MM.1S (cell line): ENCODE measurements at regions not wholly inside any gene's neighbourhood (a gene's known extent, or its start where the extent isn't known, plus 50 kb on each side); places are given as distances from the start of the nearest gene placed in this dataset.

Source experiments
- DNase-seq: peaks from one replicate; pipeline ENCODE4 v3.0.0-alpha.2; 2015
- H2AFZ ChIP-seq: fragments of 300-600 bp; sonication (generic); 2 replicates; pipeline ENCODE4 v1.6.0; 2016; ENCODE audit warnings: antibody characterized with exemption, low read length
- H3F3A ChIP-seq: fragments of 300-600 bp; sonication (generic); 2 replicates; pipeline ENCODE4 v1.6.1; 2016; ENCODE audit warnings: mild to moderate bottlenecking, antibody characterized with exemption, low read length, moderate library complexity, mixed read lengths; ENCODE audit not compliant: insufficient read depth
- H3K27ac ChIP-seq: fragments of 300-600 bp; sonication (generic); 2 replicates; pipeline ENCODE4 v1.5.1; 2016; ENCODE audit warnings: mild to moderate bottlenecking, low read length
- H3K27me3 ChIP-seq: fragments of 300-600 bp; sonication (generic); replicated peaks from 2 replicates; pipeline ENCODE4 v1.6.0; 2016; ENCODE audit warnings: low read length; ENCODE audit not compliant: insufficient read depth
- H3K36me3 ChIP-seq: fragments of 300-600 bp; sonication (generic); replicated peaks from 2 replicates; pipeline ENCODE4 v1.6.1; 2016; ENCODE audit warnings: mild to moderate bottlenecking, low read length, mixed read lengths; ENCODE audit not compliant: insufficient read depth
- H3K4me1 ChIP-seq: fragments of 300-600 bp; sonication (generic); 2 replicates; pipeline ENCODE4 v1.6.1; 2016; ENCODE audit warnings: low read length, mixed read lengths
- H3K4me2 ChIP-seq: fragments of 300-600 bp; sonication (generic); 2 replicates; pipeline ENCODE4 v1.6.0; 2016; ENCODE audit warnings: low read depth, low read length
- H3K4me3 ChIP-seq: fragments of 300-600 bp; sonication (generic); 2 replicates; pipeline ENCODE4 v1.5.1; 2016; ENCODE audit warnings: low read length, mixed read lengths
- H3K79me2 ChIP-seq: fragments of 300-600 bp; sonication (generic); 2 replicates; pipeline ENCODE4 v1.6.1; 2016; ENCODE audit warnings: mixed run types, low read length, mixed read lengths
- H3K9ac ChIP-seq: fragments of 300-600 bp; sonication (generic); 2 replicates; pipeline ENCODE4 v1.6.1; 2016; ENCODE audit warnings: low read length, mixed read lengths
- H3K9me2 ChIP-seq: fragments of 300-600 bp; sonication (generic); replicated peaks from 2 replicates; pipeline ENCODE4 v1.6.1; 2016; ENCODE audit warnings: mild to moderate bottlenecking, low read length, mixed read lengths; ENCODE audit not compliant: insufficient read depth
- H3K9me3 ChIP-seq: fragments of 300-600 bp; sonication (generic); replicated peaks from 2 replicates; pipeline ENCODE4 v1.6.1; 2016; ENCODE audit warnings: mild to moderate bottlenecking, low read length, mixed read lengths; ENCODE audit not compliant: insufficient read depth
- H4K20me1 ChIP-seq: fragments of 300-600 bp; sonication (generic); 2 replicates; pipeline ENCODE4 v1.6.1; 2016; ENCODE audit warnings: mild to moderate bottlenecking, low read length, moderate library complexity, mixed read lengths; ENCODE audit not compliant: insufficient read depth
- EZH2 ChIP-seq: fragments of 300-600 bp; sonication (generic); optimal IDR thresholded peaks from 2 replicates; pipeline ENCODE3; 2017; ENCODE audit warnings: low read depth, mild to moderate bottlenecking, antibody characterized with exemption, low read length, mixed read lengths
- EZH2phosphoT487 ChIP-seq: fragments of 300-600 bp; sonication (generic); IDR thresholded peaks from 2 replicates; pipeline ENCODE4 v1.6.1; 2018; ENCODE audit warnings: antibody characterized with exemption, low read length
- TF ChIP-seq, protein P1 (sequence below): fragments of 300-600 bp; sonication (generic); IDR thresholded peaks from 2 replicates; pipeline ENCODE4 v1.5.1; 2016; ENCODE audit warnings: antibody characterized with exemption, low read length, mixed read lengths

DNA sequence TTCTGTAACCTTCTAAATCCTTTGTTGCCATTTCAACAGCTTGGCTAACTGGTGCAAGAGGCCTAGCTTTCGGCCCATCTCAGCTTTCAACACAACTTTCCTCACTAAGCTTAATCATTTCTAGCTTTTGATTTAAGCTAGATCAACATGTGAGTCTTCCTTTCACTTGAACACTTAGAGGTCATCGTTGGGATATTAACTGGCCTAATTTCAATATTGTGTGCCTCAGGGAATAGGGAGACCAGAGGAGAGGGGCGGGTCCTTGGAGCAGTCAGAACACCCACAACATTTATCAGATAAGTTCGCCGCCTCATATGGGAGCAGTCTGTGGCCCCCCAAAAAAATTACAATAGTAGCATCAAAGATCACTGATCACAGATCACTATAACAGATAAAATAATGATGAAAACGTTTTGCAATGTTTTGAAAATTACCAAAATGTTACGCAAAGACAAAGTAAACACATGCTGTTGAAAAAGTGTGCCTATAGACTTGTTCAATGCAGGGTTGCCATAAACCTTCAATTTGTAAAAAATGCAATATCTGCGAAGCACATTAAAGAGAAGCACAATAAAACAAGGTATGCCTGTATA lies 66.8 kb upstream of the PCSK1 start:
- Histone ChIP-seq H3K4me2 (no peak overlapping the region), H3K4me1 (no peaks in the 10 kb centered on the region), H3K27me3 (no peaks in the 10 kb centered on the region), H3K36me3 (no peaks in the 10 kb centered on the region), H3K27ac (no peak overlapping the region), H3K9me2 (no peaks in the 10 kb centered on the region), H3K9me3 (no peaks in the 10 kb centered on the region), H3K9ac (no peak overlapping the region), H3F3A (no peaks in the 10 kb centered on the region), H4K20me1 (no peaks in the 10 kb centered on the region), H3K79me2 (no peaks in the 10 kb centered on the region), H2AFZ (no peak overlapping the region), H3K4me3 (no peak overlapping the region)
- DNase-seq: no peak
- no peak for TF ChIP-seq EZH2
- TF ChIP-seq, protein P1, sequence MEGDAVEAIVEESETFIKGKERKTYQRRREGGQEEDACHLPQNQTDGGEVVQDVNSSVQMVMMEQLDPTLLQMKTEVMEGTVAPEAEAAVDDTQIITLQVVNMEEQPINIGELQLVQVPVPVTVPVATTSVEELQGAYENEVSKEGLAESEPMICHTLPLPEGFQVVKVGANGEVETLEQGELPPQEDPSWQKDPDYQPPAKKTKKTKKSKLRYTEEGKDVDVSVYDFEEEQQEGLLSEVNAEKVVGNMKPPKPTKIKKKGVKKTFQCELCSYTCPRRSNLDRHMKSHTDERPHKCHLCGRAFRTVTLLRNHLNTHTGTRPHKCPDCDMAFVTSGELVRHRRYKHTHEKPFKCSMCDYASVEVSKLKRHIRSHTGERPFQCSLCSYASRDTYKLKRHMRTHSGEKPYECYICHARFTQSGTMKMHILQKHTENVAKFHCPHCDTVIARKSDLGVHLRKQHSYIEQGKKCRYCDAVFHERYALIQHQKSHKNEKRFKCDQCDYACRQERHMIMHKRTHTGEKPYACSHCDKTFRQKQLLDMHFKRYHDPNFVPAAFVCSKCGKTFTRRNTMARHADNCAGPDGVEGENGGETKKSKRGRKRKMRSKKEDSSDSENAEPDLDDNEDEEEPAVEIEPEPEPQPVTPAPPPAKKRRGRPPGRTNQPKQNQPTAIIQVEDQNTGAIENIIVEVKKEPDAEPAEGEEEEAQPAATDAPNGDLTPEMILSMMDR: no peak
- TF ChIP-seq EZH2phosphoT487: no peak

- Histone ChIP-seq H3K9ac (no peak overlapping the region), H3K9me3 (no peaks in the 10 kb centered on the region), H3K27ac (no peak overlapping the region), H3K9me2 (no peaks in the 10 kb centered on the region), H4K20me1 (no peaks in the 10 kb centered on the region), H3K4me1 (no peaks in the 10 kb centered on the region), H3K79me2 (no peaks in the 10 kb centered on the region), H3K36me3 (no peaks in the 10 kb centered on the region), H3K4me2 (no peak overlapping the region), H3K4me3 (no peak overlapping the region), H3K27me3 (no peaks in the 10 kb centered on the region), H2AFZ (no peak overlapping the region), H3F3A (no peaks in the 10 kb centered on the region)
- DNase-seq: no peak
- TF ChIP-seq, protein P1: no peak
- no peak for TF ChIP-seq EZH2
- no peak for TF ChIP-seq EZH2phosphoT487
Measured at GRCh38 chr5:96501991-96502646, 69.1 kb upstream of the PCSK1 start.

DNA sequence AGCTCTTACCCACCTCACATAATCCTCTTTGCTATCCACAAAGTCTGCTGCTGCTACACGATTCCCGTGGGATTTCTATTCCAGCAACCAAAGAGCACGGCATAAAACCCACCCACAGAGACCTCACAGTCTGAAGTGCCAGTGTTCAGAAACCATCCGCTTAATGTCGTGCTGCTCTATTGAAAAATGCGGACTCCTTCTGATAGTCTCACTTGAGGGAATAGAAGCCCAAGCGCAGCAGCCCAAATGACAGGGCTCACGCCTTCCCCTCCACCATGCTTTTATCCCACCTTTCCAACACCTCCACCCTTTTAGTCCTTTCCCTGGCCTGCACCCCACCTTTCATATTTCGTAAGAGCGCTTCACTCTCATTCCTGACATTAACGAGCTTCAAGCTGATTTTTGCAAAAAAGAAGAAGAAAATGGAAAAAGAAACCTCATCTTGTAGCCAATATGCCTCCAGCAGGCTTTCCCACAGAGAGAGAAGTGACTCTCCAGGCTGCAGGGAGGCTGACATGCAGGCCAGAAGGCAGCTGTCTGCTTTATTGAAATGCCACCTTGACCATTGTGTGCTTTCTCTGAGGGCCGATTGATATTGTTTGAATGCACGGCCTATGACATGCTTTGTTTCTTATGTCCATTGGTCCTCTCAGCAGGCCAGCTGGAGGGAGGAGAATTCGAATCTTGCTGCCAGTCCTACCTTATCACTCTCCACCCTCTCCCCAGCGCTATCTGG lies 70.6 kb upstream of the PCSK1 start:
- H4K20me1 ChIP-seq: no peaks in the 10 kb centered on the region
- no peaks in the 10 kb centered on the region for H3F3A ChIP-seq
- TF ChIP-seq, protein P1: no peak
- TF ChIP-seq EZH2: no peak
- no peak overlapping the region for H3K9ac ChIP-seq
- no peaks in the 10 kb centered on the region for H3K79me2 ChIP-seq
- DNase-seq: no peak
- no peak overlapping the region for H3K4me2 ChIP-seq
- no peaks in the 10 kb centered on the region for H3K27me3 ChIP-seq
- no peaks in the 10 kb centered on the region for H3K9me2 ChIP-seq
- H3K4me1 ChIP-seq: no peaks in the 10 kb centered on the region
- no peaks in the 10 kb centered on the region for H3K9me3 ChIP-seq
- no peak overlapping the region for H3K4me3 ChIP-seq
- H3K36me3 ChIP-seq: no peaks in the 10 kb centered on the region
- no peak overlapping the region for H2AFZ ChIP-seq
- H3K27ac ChIP-seq: no peak overlapping the region
